D721Med (cell line): ENCODE measurements at regions not wholly inside any gene's neighbourhood (a gene's known extent, or its start where the extent isn't known, plus 50 kb on each side); places are given as distances from the start of the nearest gene placed in this dataset.
"Not testable (repeated sequence)": the region's sequence is repeated elsewhere in the genome, so short reads cannot be mapped to it uniquely, and the experiment has no call there.

Experiments
- DNase-seq: peaks from one replicate; pipeline ENCODE4 v3.0.0; 2011; ENCODE audit warnings: low spot score; ENCODE audit not compliant: insufficient read length
- FAIRE-seq: peaks from 2 replicates; lab custom pipeline; 2011; peaks lifted over from hg19 to GRCh38; lab: Jason Lieb, UNC
- CTCF ChIP-seq: IDR thresholded peaks from 2 replicates; pipeline ENCODE4 v1.5.1; 2012; ENCODE audit warnings: mild to moderate bottlenecking, control low read depth; ENCODE audit not compliant: insufficient read depth; ENCODE audit errors: missing control alignments

GRCh38 chr4:54842226-54842625 is 184.5 kb downstream of the KIT start:
- DNase-seq (no peak), FAIRE-seq (no peak)
- TF ChIP-seq CTCF, result no peak

GRCh38 chr4:54840992-54841768 is 183.4 kb downstream of the KIT start:
- FAIRE-seq (no peak), DNase-seq (no peak)

GRCh38 chr4:54840430-54840829 is 182.7 kb downstream of the KIT start:
- DNase-seq (no peak), FAIRE-seq (no peak)
- no peak for TF ChIP-seq CTCF

More at GRCh38 chr4:54840992-54841768, 183.4 kb downstream of the KIT start:
- no peak for TF ChIP-seq CTCF

- no peak for TF ChIP-seq CTCF
- FAIRE-seq, result no peak
- no peak for DNase-seq
Observed at GRCh38 chr4:54838301-54838700, 180.5 kb downstream of the KIT start.

GRCh38 chr4:54837576-54838140 is 179.9 kb downstream of the KIT start:
- TF ChIP-seq CTCF, result no peak
- no peak for FAIRE-seq
- no peak for DNase-seq

GRCh38 chr4:54828361-54828760 is 170.6 kb downstream of the KIT start:
- FAIRE-seq, result not testable (repeated sequence)

GRCh38 chr4:54823616-54824015 is 165.9 kb downstream of the KIT start:
- FAIRE-seq (no peak), DNase-seq (no peak)
- no peak for TF ChIP-seq CTCF

More at GRCh38 chr4:54828361-54828760, 170.6 kb downstream of the KIT start:
- DNase-seq, result not testable (repeated sequence)
